ENCODE measurements at regions not wholly inside any gene's neighbourhood (a gene's known extent, or its start where the extent isn't known, plus 50 kb on each side); places are given as distances from the start of the nearest gene placed in this dataset.

DNA sequence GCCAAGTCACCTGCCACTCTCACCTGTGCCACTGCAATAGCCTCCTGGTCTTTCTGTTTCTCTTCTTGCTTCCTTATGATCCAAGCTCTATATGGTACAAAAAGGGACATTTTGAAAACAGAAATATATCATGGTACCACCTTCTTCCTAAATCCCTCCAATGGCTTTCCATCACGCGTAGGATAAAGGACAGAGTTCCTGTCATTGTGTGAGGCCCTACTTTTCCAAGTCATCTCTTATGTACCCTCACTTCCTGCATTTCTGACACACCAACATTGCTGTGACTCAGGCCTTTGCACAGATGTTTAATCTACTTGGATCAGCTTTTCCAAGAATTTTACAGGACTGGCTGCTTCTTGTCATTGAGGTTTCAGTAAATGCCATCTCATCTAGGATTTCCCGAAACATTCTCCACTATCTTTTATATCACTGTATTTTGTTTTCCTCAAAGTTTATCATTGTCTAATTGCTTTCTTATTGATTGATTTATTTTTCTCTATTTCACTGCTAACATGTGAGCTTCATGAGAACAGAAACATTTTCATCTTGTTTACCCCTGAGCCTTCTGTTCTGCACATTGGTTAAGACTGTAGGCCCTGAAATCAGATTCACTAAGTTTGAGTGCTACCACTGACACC is 426.1 kb upstream of the FANCL start:
- TF ChIP-seq, protein P1, sequence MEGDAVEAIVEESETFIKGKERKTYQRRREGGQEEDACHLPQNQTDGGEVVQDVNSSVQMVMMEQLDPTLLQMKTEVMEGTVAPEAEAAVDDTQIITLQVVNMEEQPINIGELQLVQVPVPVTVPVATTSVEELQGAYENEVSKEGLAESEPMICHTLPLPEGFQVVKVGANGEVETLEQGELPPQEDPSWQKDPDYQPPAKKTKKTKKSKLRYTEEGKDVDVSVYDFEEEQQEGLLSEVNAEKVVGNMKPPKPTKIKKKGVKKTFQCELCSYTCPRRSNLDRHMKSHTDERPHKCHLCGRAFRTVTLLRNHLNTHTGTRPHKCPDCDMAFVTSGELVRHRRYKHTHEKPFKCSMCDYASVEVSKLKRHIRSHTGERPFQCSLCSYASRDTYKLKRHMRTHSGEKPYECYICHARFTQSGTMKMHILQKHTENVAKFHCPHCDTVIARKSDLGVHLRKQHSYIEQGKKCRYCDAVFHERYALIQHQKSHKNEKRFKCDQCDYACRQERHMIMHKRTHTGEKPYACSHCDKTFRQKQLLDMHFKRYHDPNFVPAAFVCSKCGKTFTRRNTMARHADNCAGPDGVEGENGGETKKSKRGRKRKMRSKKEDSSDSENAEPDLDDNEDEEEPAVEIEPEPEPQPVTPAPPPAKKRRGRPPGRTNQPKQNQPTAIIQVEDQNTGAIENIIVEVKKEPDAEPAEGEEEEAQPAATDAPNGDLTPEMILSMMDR (IDR thresholded peaks at IDR 0.05) = no peak
- TF ChIP-seq, protein P2, sequence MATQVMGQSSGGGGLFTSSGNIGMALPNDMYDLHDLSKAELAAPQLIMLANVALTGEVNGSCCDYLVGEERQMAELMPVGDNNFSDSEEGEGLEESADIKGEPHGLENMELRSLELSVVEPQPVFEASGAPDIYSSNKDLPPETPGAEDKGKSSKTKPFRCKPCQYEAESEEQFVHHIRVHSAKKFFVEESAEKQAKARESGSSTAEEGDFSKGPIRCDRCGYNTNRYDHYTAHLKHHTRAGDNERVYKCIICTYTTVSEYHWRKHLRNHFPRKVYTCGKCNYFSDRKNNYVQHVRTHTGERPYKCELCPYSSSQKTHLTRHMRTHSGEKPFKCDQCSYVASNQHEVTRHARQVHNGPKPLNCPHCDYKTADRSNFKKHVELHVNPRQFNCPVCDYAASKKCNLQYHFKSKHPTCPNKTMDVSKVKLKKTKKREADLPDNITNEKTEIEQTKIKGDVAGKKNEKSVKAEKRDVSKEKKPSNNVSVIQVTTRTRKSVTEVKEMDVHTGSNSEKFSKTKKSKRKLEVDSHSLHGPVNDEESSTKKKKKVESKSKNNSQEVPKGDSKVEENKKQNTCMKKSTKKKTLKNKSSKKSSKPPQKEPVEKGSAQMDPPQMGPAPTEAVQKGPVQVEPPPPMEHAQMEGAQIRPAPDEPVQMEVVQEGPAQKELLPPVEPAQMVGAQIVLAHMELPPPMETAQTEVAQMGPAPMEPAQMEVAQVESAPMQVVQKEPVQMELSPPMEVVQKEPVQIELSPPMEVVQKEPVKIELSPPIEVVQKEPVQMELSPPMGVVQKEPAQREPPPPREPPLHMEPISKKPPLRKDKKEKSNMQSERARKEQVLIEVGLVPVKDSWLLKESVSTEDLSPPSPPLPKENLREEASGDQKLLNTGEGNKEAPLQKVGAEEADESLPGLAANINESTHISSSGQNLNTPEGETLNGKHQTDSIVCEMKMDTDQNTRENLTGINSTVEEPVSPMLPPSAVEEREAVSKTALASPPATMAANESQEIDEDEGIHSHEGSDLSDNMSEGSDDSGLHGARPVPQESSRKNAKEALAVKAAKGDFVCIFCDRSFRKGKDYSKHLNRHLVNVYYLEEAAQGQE (IDR thresholded peaks at IDR 0.05; ENCODE audit: insufficient read depth in 1 of 2, low read depth in 2 of 2, low read length in 1 of 2) = no peak
- TF ChIP-seq SIN3A (IDR thresholded peaks at IDR 0.05; ENCODE audit: borderline replicate concordance, insufficient read depth, low read depth, low read length) (no peak), TCF7L2 (IDR thresholded peaks at IDR 0.05; ENCODE audit: low read depth, low read length) (no peak)
